GM19099 (cell line): ENCODE measurements at regions not wholly inside any gene's neighbourhood (a gene's known extent, or its start where the extent isn't known, plus 50 kb on each side); places are given as distances from the start of the nearest gene placed in this dataset.

Experiments
- POLR2A ChIP-seq: IDR thresholded peaks from 3 replicates; pipeline ENCODE4 v1.6.1; 2011; ENCODE audit warnings: low read depth; ENCODE audit not compliant: insufficient read length; ENCODE audit errors: extremely low read depth

GRCh38 chr13:21974741-21975140, 303.9 kb downstream of the FGF9 start:
- no peak for TF ChIP-seq POLR2A

GRCh38 chr13:21976159-21976558, 305.3 kb downstream of the FGF9 start:
- no peak for TF ChIP-seq POLR2A

- no peak for TF ChIP-seq POLR2A
Measured at GRCh38 chr13:21979161-21979806, 308.4 kb downstream of the FGF9 start.

- no peak for TF ChIP-seq POLR2A
Measured at GRCh38 chr13:21980049-21980448, 309.2 kb downstream of the FGF9 start.

- no peak for TF ChIP-seq POLR2A
Measured at GRCh38 chr13:21984156-21984555, 313.3 kb downstream of the FGF9 start.

GRCh38 chr13:21986602-21987001, 315.7 kb downstream of the FGF9 start:
- TF ChIP-seq POLR2A, result no peak

GRCh38 chr13:21987793-21988192, 316.9 kb downstream of the FGF9 start:
- TF ChIP-seq POLR2A, result no peak

- no peak for TF ChIP-seq POLR2A
Measured at GRCh38 chr13:21988624-21989023, 317.8 kb downstream of the FGF9 start.

- TF ChIP-seq POLR2A, result no peak
Measured at GRCh38 chr13:21996049-21996448, 325.2 kb downstream of the FGF9 start.

GRCh38 chr13:21997726-21998125, 326.9 kb downstream of the FGF9 start:
- TF ChIP-seq POLR2A, result no peak

GRCh38 chr13:21998279-21998990, 327.6 kb downstream of the FGF9 start:
- TF ChIP-seq POLR2A, result no peak

GRCh38 chr13:21999666-22000065, 328.8 kb downstream of the FGF9 start:
- no peak for TF ChIP-seq POLR2A

GRCh38 chr13:22000191-22000590, 329.3 kb downstream of the FGF9 start:
- TF ChIP-seq POLR2A, result no peak

- no peak for TF ChIP-seq POLR2A
Measured at GRCh38 chr13:22001336-22001735, 330.5 kb downstream of the FGF9 start.

GRCh38 chr13:22002893-22003292, 332.0 kb downstream of the FGF9 start:
- no peak for TF ChIP-seq POLR2A

GRCh38 chr13:22009500-22009899, 338.6 kb downstream of the FGF9 start:
- TF ChIP-seq POLR2A, result no peak

- TF ChIP-seq POLR2A, result no peak
Measured at GRCh38 chr13:22009937-22010336, 339.1 kb downstream of the FGF9 start.

- no peak for TF ChIP-seq POLR2A
Measured at GRCh38 chr13:22012686-22013085, 341.8 kb downstream of the FGF9 start.

GRCh38 chr13:22014469-22014868, 343.6 kb downstream of the FGF9 start:
- no peak for TF ChIP-seq POLR2A
